GM13977 (cell line): ENCODE measurements at regions not wholly inside any gene's neighbourhood (a gene's known extent, or its start where the extent isn't known, plus 50 kb on each side); places are given as distances from the start of the nearest gene placed in this dataset.

Source experiments
- DNase-seq: peaks from one replicate; pipeline ENCODE4 v3.0.0; 2012; ENCODE audit warnings: low spot score
- CTCF ChIP-seq: IDR thresholded peaks from 2 replicates; pipeline ENCODE4 v1.5.1; 2012; ENCODE audit warnings: mild to moderate bottlenecking, control low read depth; ENCODE audit not compliant: insufficient read depth; ENCODE audit errors: extremely low read depth, missing control alignments
- in situ Hi-C: fragments of 300-500 bp; cut with MboI; formaldehyde crosslinking; loops from one replicate; pipeline ENCODE4 v1.12.0; 2022; ENCODE audit warnings: low sequenced_read_pairs, low pct_unique_long_range_greater_than_20kb, mixed read lengths, inconsistent platforms; ENCODE audit not compliant: unreplicated experiment

GRCh38 chr18:76145521-76146376 is 349.3 kb downstream of the ZNF516 start:
- no peak for DNase-seq
- TF ChIP-seq CTCF, result no peak
- in situ Hi-C loops, result no loop called here

GRCh38 chr18:76144844-76145243 is 350.2 kb downstream of the ZNF516 start:
- no peak for TF ChIP-seq CTCF

GRCh38 chr18:76142611-76143010 is 352.4 kb downstream of the ZNF516 start:
- TF ChIP-seq CTCF, result no peak
- in situ Hi-C loops, result no loop called here
- DNase-seq, result no peak

More at GRCh38 chr18:76144844-76145243, 350.2 kb downstream of the ZNF516 start:
- in situ Hi-C loops, result no loop called here
- no peak for DNase-seq

- no peak for TF ChIP-seq CTCF
- DNase-seq, result no peak
- in situ Hi-C loops, result no loop called here
Measured at GRCh38 chr18:76139844-76140243, 355.2 kb downstream of the ZNF516 start.

- in situ Hi-C loops, result no loop called here
- TF ChIP-seq CTCF, result no peak
- DNase-seq, result no peak
Measured at GRCh38 chr18:76137216-76137615, 357.8 kb downstream of the ZNF516 start.

GRCh38 chr18:76136701-76137100 is 358.3 kb downstream of the ZNF516 start:
- DNase-seq, result no peak
- in situ Hi-C loops, result no loop called here
- TF ChIP-seq CTCF, result no peak
